ENCODE measurements at regions not wholly inside any gene's neighbourhood (a gene's known extent, or its start where the extent isn't known, plus 50 kb on each side); places are given as distances from the start of the nearest gene placed in this dataset.

DNA sequence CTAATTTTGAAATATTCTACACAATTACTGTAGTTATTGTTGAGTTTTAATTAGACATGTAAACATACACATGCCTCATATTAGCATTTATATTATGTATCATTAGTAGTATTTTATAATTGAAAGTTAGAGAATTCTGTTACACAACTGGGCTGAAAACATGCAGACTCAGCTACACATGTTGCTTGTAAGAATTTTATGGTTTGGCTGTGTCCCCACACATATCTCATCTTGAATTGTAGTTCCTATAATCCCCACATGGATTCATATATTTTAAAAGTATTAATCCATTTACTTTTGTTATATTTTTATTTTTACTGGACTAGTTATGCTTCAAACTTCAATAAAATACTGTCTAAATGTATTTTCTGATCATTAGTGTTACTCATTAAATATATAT is 2075.3 kb upstream of the C9orf72 start:
- TF ChIP-seq, protein P1, sequence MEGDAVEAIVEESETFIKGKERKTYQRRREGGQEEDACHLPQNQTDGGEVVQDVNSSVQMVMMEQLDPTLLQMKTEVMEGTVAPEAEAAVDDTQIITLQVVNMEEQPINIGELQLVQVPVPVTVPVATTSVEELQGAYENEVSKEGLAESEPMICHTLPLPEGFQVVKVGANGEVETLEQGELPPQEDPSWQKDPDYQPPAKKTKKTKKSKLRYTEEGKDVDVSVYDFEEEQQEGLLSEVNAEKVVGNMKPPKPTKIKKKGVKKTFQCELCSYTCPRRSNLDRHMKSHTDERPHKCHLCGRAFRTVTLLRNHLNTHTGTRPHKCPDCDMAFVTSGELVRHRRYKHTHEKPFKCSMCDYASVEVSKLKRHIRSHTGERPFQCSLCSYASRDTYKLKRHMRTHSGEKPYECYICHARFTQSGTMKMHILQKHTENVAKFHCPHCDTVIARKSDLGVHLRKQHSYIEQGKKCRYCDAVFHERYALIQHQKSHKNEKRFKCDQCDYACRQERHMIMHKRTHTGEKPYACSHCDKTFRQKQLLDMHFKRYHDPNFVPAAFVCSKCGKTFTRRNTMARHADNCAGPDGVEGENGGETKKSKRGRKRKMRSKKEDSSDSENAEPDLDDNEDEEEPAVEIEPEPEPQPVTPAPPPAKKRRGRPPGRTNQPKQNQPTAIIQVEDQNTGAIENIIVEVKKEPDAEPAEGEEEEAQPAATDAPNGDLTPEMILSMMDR (IDR thresholded peaks at IDR 0.05): no peak
- TF ChIP-seq POLR2AphosphoS5 (IDR thresholded peaks at IDR 0.05) (no peak), EP300 (IDR thresholded peaks at IDR 0.05) (no peak), POLR2A (IDR thresholded peaks at IDR 0.05; ENCODE audit: low read depth) (no peak)

Data from esophagus muscularis mucosa (tissue), 4 donors.